Neuronal stem cell (in vitro differentiated cells): ENCODE measurements at regions not wholly inside any gene's neighbourhood (a gene's known extent, or its start where the extent isn't known, plus 50 kb on each side); places are given as distances from the start of the nearest gene placed in this dataset.
"Not testable (repeated sequence)": the region's sequence is repeated elsewhere in the genome, so short reads cannot be mapped to it uniquely, and the experiment has no call there.

ENCODE experiments used
- DNase-seq: peaks from one replicate; pipeline ENCODE4 v3.0.0-alpha.2; 2013; ENCODE audit warnings: low spot score
- H2AFZ ChIP-seq: one replicate; pipeline ENCODE4 v1.6.1; 2013; ENCODE audit warnings: mild to moderate bottlenecking, low read length, inconsistent platforms
- H2AK5ac ChIP-seq: 2 replicates; pipeline ENCODE4 v1.6.1; 2013; ENCODE audit warnings: low read depth, mild to moderate bottlenecking, inconsistent platforms, low read length, moderate library complexity, mixed read lengths
- H2BK120ac ChIP-seq: 2 replicates; pipeline ENCODE4 v1.6.1; 2013; ENCODE audit warnings: low read depth, mild to moderate bottlenecking, inconsistent platforms, low read length, moderate library complexity, mixed read lengths
- H2BK12ac ChIP-seq: one replicate; pipeline ENCODE4 v1.6.1; 2013; ENCODE audit warnings: low read length, inconsistent platforms
- H2BK15ac ChIP-seq: 2 replicates; pipeline ENCODE4 v1.6.1; 2013; ENCODE audit warnings: mild to moderate bottlenecking, low read length, inconsistent platforms, mixed read lengths
- H2BK5ac ChIP-seq: one replicate; pipeline ENCODE4 v1.6.1; 2013; ENCODE audit warnings: inconsistent platforms, mild to moderate bottlenecking, low read length, moderate library complexity
- H3K14ac ChIP-seq: one replicate; pipeline ENCODE4 v1.6.1; 2013; ENCODE audit warnings: low read length, inconsistent platforms
- H3K18ac ChIP-seq: 2 replicates; pipeline ENCODE4 v1.6.1; 2013; ENCODE audit warnings: low read length, inconsistent platforms
- H3K23ac ChIP-seq: 2 replicates; pipeline ENCODE4 v1.6.1; 2013; ENCODE audit warnings: low read depth, mild to moderate bottlenecking, mixed read lengths, low read length, inconsistent platforms; ENCODE audit not compliant: poor library complexity
- H3K27ac ChIP-seq: replicated peaks from 3 replicates; pipeline ENCODE4 v1.5.1; 2013; ENCODE audit warnings: low read length, inconsistent platforms
- H3K27me3 ChIP-seq, 3 experiments: 2 replicates each; pipeline ENCODE4 v1.6.1; 2013; ENCODE audit warnings: low read length in 3 of 3, mild to moderate bottlenecking in 2 of 3, inconsistent platforms in 1 of 3, low read depth in 1 of 3, mixed read lengths in 1 of 3, moderate library complexity in 1 of 3; ENCODE audit not compliant: control insufficient read depth in 3 of 3, insufficient read depth in 3 of 3
- H3K36me3 ChIP-seq, 2 donors: replicated peaks in 1 of 2; 2 replicates each; pipeline ENCODE4 v1.6.1; 2013; ENCODE audit warnings: low read length in 2 of 2; ENCODE audit not compliant: control insufficient read depth in 2 of 2, insufficient read depth in 2 of 2
- H3K4ac ChIP-seq: 2 replicates; pipeline ENCODE4 v1.6.1; 2013; ENCODE audit warnings: inconsistent platforms, mild to moderate bottlenecking, low read length, moderate library complexity
- H3K4me1 ChIP-seq, 2 donors: 1 replicate in 1 of 2; 2 replicates in 1 of 2; pipeline ENCODE4 v1.6.1; 2013; ENCODE audit warnings: low read length in 2 of 2, low read depth in 1 of 2; ENCODE audit not compliant: control insufficient read depth in 2 of 2, insufficient read depth in 1 of 2
- H3K4me2 ChIP-seq: one replicate; pipeline ENCODE4 v1.6.1; 2013; ENCODE audit warnings: mild to moderate bottlenecking, low read length, inconsistent platforms; ENCODE audit not compliant: insufficient read depth, poor library complexity, severe bottlenecking
- H3K4me3 ChIP-seq, 2 donors: 2 replicates each; pipeline ENCODE4 v1.5.1; 2013; ENCODE audit warnings: low read length in 2 of 2, mild to moderate bottlenecking in 2 of 2, inconsistent platforms in 1 of 2, moderate library complexity in 1 of 2
- H3K79me1 ChIP-seq: one replicate; pipeline ENCODE4 v1.6.1; 2013; ENCODE audit warnings: low read depth, mild to moderate bottlenecking, inconsistent platforms, low read length, moderate library complexity
- H3K9ac ChIP-seq: one replicate; pipeline ENCODE4 v1.6.1; 2013; ENCODE audit warnings: mild to moderate bottlenecking, low read depth, low read length, inconsistent platforms; ENCODE audit not compliant: poor library complexity
- H3K9me3 ChIP-seq, 2 donors: replicated peaks in 1 of 2; 2 replicates each; pipeline versions ENCODE3 to v1.6.1; 2013; ENCODE audit warnings: low read length in 2 of 2, mild to moderate bottlenecking in 2 of 2, inconsistent platforms in 1 of 2, low read depth in 1 of 2, mixed read lengths in 1 of 2, moderate library complexity in 1 of 2; ENCODE audit not compliant: control insufficient read depth in 2 of 2, insufficient read depth in 1 of 2
- H4K8ac ChIP-seq: one replicate; pipeline ENCODE4 v1.6.1; 2013; ENCODE audit warnings: low read depth, mild to moderate bottlenecking, inconsistent platforms, low read length, moderate library complexity
- H4K91ac ChIP-seq: one replicate; pipeline ENCODE4 v1.6.1; 2013; ENCODE audit warnings: low read length, low read depth, mild to moderate bottlenecking, inconsistent platforms; ENCODE audit not compliant: poor library complexity
- WGBS, 2 donors: extraction: QIAGEN DNeasy Blood & Tissue Kit; methylation state at CpG; one replicate each; pipeline ENCODE4 v1.1.7; 2013; ENCODE audit warnings: missing lambda C conversion rate in 2 of 2, mixed read lengths in 1 of 2; ENCODE audit not compliant: insufficient read length in 2 of 2, insufficient replicate concordance in 1 of 2; ENCODE audit errors: extremely low coverage in 2 of 2; 5-methylcytosine and 5-hydroxymethylcytosine counted together

DNA sequence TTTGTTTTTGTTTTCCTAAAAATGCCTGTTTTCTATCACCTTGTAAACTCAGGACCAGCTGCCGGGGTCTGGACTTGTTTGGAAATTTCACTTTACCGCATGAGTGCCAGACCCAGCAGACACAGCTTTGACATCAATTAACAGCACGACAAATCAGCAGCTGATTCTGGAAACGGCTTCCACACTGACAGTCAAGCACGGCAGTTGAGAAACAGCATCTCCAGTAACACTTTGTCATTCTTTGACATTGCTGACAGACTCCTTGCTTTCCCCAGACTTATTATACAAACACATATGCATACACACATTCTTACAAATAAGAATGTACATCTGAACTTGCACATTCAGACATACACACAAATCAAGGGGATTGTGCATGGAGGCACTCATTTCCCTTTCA is 1017.6 kb upstream of the HS3ST1 start:
- H3K4me3 ChIP-seq = no peak overlapping the region
- H4K8ac ChIP-seq = no peak overlapping the region
- no peaks in the 10 kb centered on the region for H3K9me3 ChIP-seq
- no peak overlapping the region for H3K9ac ChIP-seq
- H2BK15ac ChIP-seq = no peak overlapping the region
- H3K27ac ChIP-seq = no peak overlapping the region
- H2BK120ac ChIP-seq = no peak overlapping the region
- H2BK5ac ChIP-seq = no peak overlapping the region
- H3K23ac ChIP-seq = no peak overlapping the region
- H2AFZ ChIP-seq = no peak overlapping the region
- no peaks in the 10 kb centered on the region for H3K36me3 ChIP-seq
- no peaks in the 10 kb centered on the region for H3K27me3 ChIP-seq
- H2AK5ac ChIP-seq = no peak overlapping the region
- no peak for DNase-seq
- no peak overlapping the region for H3K4ac ChIP-seq
- H3K4me1 ChIP-seq = peaks cover 0 to 2% of the 10 kb centered on the region in 2 donors
- no peak overlapping the region for H3K4me2 ChIP-seq
- no peaks in the 10 kb centered on the region for H3K79me1 ChIP-seq
- no CpG with 5 or more reads among the region's 5 CpGs for whole genome bisulfite sequencing, 2 donors
- no peak overlapping the region for H2BK12ac ChIP-seq
- no peak overlapping the region for H3K18ac ChIP-seq
- H4K91ac ChIP-seq = no peak overlapping the region
- H3K14ac ChIP-seq = no peak overlapping the region

DNA sequence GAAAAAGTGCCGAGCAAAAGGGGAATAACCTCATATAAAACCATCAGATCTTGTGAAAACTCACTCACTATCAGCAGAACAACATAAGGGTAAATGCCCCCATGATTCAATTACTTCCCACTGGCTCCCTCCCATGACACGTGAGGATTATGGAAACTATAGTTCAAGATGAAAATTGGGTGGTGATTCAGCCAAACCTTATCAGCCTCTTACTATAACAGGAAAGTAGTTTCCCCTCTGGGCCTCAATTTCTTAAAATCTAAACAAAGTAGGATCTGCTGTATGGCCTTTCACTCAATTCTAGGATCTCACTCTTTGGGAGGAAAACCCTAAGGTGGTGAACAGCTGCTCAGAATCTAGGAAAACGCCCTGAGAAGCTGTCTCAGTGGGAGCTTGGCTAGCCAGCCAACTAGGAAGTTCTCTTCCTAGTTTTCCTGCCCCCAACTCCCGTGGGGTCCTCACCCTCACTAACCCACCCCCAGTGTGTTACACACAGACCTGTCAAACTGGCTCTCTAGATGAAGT is 1017.1 kb upstream of the HS3ST1 start:
- Histone ChIP-seq H2BK5ac (no peak overlapping the region), H3K36me3 (no peaks in the 10 kb centered on the region), H3K18ac (no peak overlapping the region), H2BK120ac (no peak overlapping the region), H3K9me3 (no peaks in the 10 kb centered on the region), H4K91ac (no peak overlapping the region), H3K14ac (no peak overlapping the region), H3K4me2 (no peak overlapping the region), H3K23ac (no peak overlapping the region), H3K4me1 (peaks cover 0 to 2% of the 10 kb centered on the region in 2 donors), H2AK5ac (no peak overlapping the region), H2BK12ac (no peak overlapping the region), H4K8ac (no peak overlapping the region), H3K27me3 (no peaks in the 10 kb centered on the region), H3K4ac (no peak overlapping the region), H3K4me3 (no peak overlapping the region), H3K27ac (no peak overlapping the region), H2AFZ (no peak overlapping the region), H3K9ac (no peak overlapping the region), H2BK15ac (no peak overlapping the region), H3K79me1 (no peaks in the 10 kb centered on the region)
- no peak for DNase-seq
- WGBS, 2 donors = no CpG with 5 or more reads among the region's 4 CpGs

DNA sequence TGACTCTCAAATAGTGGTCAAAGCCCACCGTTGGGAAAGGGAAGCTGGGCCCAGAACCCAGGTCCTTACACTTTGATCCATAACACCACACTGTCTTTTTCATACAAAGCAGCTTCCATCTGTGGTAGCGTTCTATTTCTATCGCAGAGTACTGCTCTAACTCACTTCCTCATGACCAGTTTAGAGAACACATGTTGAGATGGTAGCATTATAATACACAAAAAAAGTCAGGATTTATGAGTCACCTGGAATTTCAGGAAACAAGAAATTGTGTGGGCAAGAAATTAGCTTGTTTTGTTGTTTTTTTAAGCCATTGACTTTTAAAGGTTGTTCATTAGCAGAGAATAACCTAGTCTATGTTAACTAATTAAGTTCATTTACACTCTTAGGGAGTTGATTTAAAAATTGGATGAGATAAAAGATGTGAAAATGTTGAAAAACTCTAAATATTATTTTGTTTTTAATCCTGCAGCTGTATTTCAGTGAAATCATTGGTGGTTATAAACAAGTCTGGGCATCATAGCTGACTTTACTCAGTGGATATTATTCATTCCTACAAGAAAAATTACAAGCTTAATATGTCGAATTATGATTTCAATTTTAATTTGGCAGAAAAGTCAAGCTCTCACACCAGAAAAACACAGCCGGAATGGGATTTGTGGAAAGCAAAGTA is 1011.1 kb upstream of the HS3ST1 start:
- Histone ChIP-seq H3K27ac (no peak overlapping the region), H3K36me3 (no peaks in the 10 kb centered on the region), H3K14ac (no peak overlapping the region), H3K4ac (no peak overlapping the region), H4K8ac (no peak overlapping the region), H3K23ac (no peak overlapping the region), H2BK5ac (no peak overlapping the region), H2AFZ (no peak overlapping the region), H2AK5ac (no peak overlapping the region), H2BK120ac (no peak overlapping the region), H3K27me3 (no peaks in the 10 kb centered on the region), H2BK15ac (no peak overlapping the region), H3K9me3 (no peaks in the 10 kb centered on the region), H3K79me1 (no peaks in the 10 kb centered on the region), H3K9ac (no peak overlapping the region), H2BK12ac (no peak overlapping the region), H3K18ac (no peak overlapping the region), H3K4me2 (no peak overlapping the region), H3K4me1 (no peaks in the 10 kb centered on the region), H4K91ac (no peak overlapping the region), H3K4me3 (no peak overlapping the region)
- no peak for DNase-seq
- WGBS, 2 donors = no CpG with 5 or more reads among the region's 5 CpGs

DNA sequence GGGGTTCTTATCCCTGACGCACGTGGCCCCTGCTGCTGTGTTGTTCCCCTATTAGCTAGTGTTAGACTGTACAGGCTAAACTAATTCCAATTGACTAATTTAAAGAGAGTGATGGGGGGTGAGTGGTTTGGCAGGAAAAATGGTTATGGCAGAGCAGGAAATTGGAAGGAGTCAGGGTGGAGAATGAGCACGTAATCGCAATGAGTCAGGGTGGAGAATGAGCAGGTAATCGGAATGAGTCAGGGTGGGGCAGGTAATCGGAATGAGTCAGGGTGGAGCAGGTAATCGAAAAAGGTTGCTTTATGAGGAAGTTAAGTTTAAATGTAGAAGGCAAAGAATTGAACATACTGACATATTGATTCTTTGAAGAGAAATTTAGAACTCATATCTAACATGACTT is 1002.6 kb upstream of the HS3ST1 start:
- not testable (repeated sequence) for H3K9ac ChIP-seq, H2AFZ ChIP-seq, H3K4me2 ChIP-seq, H2BK15ac ChIP-seq, H2BK12ac ChIP-seq, H3K4me1 ChIP-seq, H3K23ac ChIP-seq, H4K91ac ChIP-seq, H3K4ac ChIP-seq, H3K79me1 ChIP-seq, H3K14ac ChIP-seq, H4K8ac ChIP-seq, H2AK5ac ChIP-seq, H3K36me3 ChIP-seq, H3K4me3 ChIP-seq, H3K27me3 ChIP-seq, H2BK120ac ChIP-seq, H3K18ac ChIP-seq, DNase-seq, H3K9me3 ChIP-seq, H2BK5ac ChIP-seq, H3K27ac ChIP-seq
- WGBS, 2 donors = no CpG with 5 or more reads among the region's 7 CpGs
